GM23338 (cell line): ENCODE measurements at regions not wholly inside any gene's neighbourhood (a gene's known extent, or its start where the extent isn't known, plus 50 kb on each side); places are given as distances from the start of the nearest gene placed in this dataset.

ENCODE experiments used
- ATAC-seq: fragments of 200-7000 bp; cut with Tn5 transposase; 3 replicates; pipeline ENCODE4 v1.9.1; 2020
- DNase-seq: peaks from one replicate; pipeline ENCODE4 v3.0.0-alpha.2; 2015; ENCODE audit warnings: low spot score
- H2AFZ ChIP-seq: fragments of 200-600 bp; sonication (generic); 2 replicates; pipeline ENCODE4 v1.8.0; 2016; ENCODE audit warnings: antibody characterized with exemption, mild to moderate bottlenecking, moderate library complexity
- H3F3A ChIP-seq: fragments of 200-600 bp; sonication (generic); replicated peaks from 2 replicates; pipeline ENCODE4 v1.8.0; 2017; ENCODE audit warnings: antibody characterized with exemption, mixed run types, low read depth
- H3K27ac ChIP-seq: fragments of 200-600 bp; sonication (generic); 2 replicates; pipeline ENCODE4 v1.6.1; 2016; ENCODE audit warnings: low read depth
- H3K27me3 ChIP-seq: fragments of 200-600 bp; sonication (generic); 2 replicates; pipeline ENCODE4 v1.8.0; 2016; ENCODE audit warnings: mild to moderate bottlenecking, mixed run types, moderate library complexity; ENCODE audit not compliant: insufficient read depth
- H3K36me3 ChIP-seq: fragments of 200-600 bp; sonication (generic); 2 replicates; pipeline ENCODE4 v1.8.0; 2016; ENCODE audit warnings: mild to moderate bottlenecking; ENCODE audit not compliant: insufficient read depth
- H3K4me1 ChIP-seq: fragments of 200-600 bp; sonication (generic); 2 replicates; pipeline ENCODE4 v1.8.0; 2016; ENCODE audit warnings: mild to moderate bottlenecking, moderate library complexity; ENCODE audit not compliant: insufficient read depth
- H3K4me2 ChIP-seq: fragments of 200-600 bp; sonication (generic); 2 replicates; pipeline ENCODE4 v1.7.1; 2017; ENCODE audit warnings: mixed run types
- H3K4me3 ChIP-seq: fragments of 200-600 bp; sonication (generic); 2 replicates; pipeline ENCODE4 v1.6.1; 2016; ENCODE audit warnings: mixed run types
- H3K79me2 ChIP-seq: fragments of 200-600 bp; sonication (generic); replicated peaks from 2 replicates; pipeline ENCODE4 v1.8.0; 2017; ENCODE audit warnings: mild to moderate bottlenecking; ENCODE audit not compliant: insufficient read depth
- H3K9me2 ChIP-seq: fragments of 200-600 bp; sonication (generic); 2 replicates; pipeline ENCODE4 v1.8.0; 2017; ENCODE audit not compliant: insufficient read depth
- H4K20me1 ChIP-seq: fragments of 200-600 bp; sonication (generic); replicated peaks from 2 replicates; pipeline ENCODE4 v1.8.0; 2017; ENCODE audit warnings: mild to moderate bottlenecking; ENCODE audit not compliant: insufficient read depth
- H3K27ac Mint-ChIP-seq: 2 replicates; pipeline ENCODE4 v1.8.0; 2020; ENCODE audit warnings: inconsistent platforms, mild to moderate bottlenecking, moderate library complexity, mixed read lengths
- H3K27me3 Mint-ChIP-seq: 3 replicates; pipeline ENCODE4 v1.8.0; 2022; ENCODE audit warnings: low read depth, mild to moderate bottlenecking, moderate library complexity, mixed read lengths, inconsistent platforms; ENCODE audit not compliant: insufficient read depth, poor library complexity
- H3K36me3 Mint-ChIP-seq: 3 replicates; pipeline ENCODE4 v1.8.0; 2021; ENCODE audit warnings: low read depth, mild to moderate bottlenecking, inconsistent platforms, moderate library complexity, mixed read lengths
- H3K4me1 Mint-ChIP-seq: 3 replicates; pipeline ENCODE4 v1.8.0; 2020; ENCODE audit warnings: mild to moderate bottlenecking, inconsistent platforms, mixed read lengths
- H3K4me3 Mint-ChIP-seq: 3 replicates; pipeline ENCODE4 v1.8.0; 2021; ENCODE audit warnings: moderate library complexity, mild to moderate bottlenecking, inconsistent platforms, mixed read lengths
- H3K9me3 Mint-ChIP-seq: 3 replicates; pipeline ENCODE4 v1.8.0; 2020; ENCODE audit warnings: moderate library complexity, mild to moderate bottlenecking, inconsistent platforms, mixed read lengths
- CREB1 ChIP-seq: fragments of 250-450 bp; sonication (Bioruptor Pico); IDR thresholded peaks from 2 replicates; pipeline ENCODE4 v1.5.0; 2020; ENCODE audit warnings: low read depth, mild to moderate bottlenecking, moderate library complexity
- EZH2 ChIP-seq: fragments of 200-600 bp; sonication (generic); IDR thresholded peaks from one replicate; pipeline ENCODE4 v1.8.0; 2017; ENCODE audit warnings: antibody characterized with exemption, mild to moderate bottlenecking, low read depth; ENCODE audit not compliant: unreplicated experiment
- NANOG ChIP-seq: IDR thresholded peaks from 2 replicates; pipeline ENCODE4 v1.6.1; 2016; ENCODE audit warnings: antibody characterized with exemption, borderline replicate concordance
- POLR2AphosphoS5 ChIP-seq: IDR thresholded peaks from 2 replicates; pipeline ENCODE4 v1.6.1; 2016; ENCODE audit warnings: antibody characterized with exemption, low read depth
- REST ChIP-seq: IDR thresholded peaks from one replicate; pipeline ENCODE4 v1.6.1; 2018; ENCODE audit warnings: antibody characterized with exemption; ENCODE audit not compliant: unreplicated experiment
- STAT1 ChIP-seq: IDR thresholded peaks from one replicate; pipeline ENCODE4 v1.6.1; 2016; ENCODE audit warnings: antibody characterized with exemption; ENCODE audit not compliant: unreplicated experiment
- ZNF114 ChIP-seq: fragments of 250-450 bp; sonication (Bioruptor Pico); IDR thresholded peaks from 2 replicates; pipeline ENCODE4 v1.5.0; 2020; ENCODE audit warnings: mild to moderate bottlenecking, moderate library complexity
- ZNF331 ChIP-seq: fragments of 250-450 bp; sonication (Bioruptor Pico); IDR thresholded peaks from 2 replicates; pipeline ENCODE4 v1.5.0; 2020; ENCODE audit warnings: low read depth, mild to moderate bottlenecking, moderate library complexity
- TF ChIP-seq, protein P1 (sequence below): IDR thresholded peaks from 2 replicates; pipeline ENCODE4 v1.6.1; 2016; ENCODE audit warnings: antibody characterized with exemption
- TF ChIP-seq, protein P2 (sequence below), 2 experiments: fragments of 200-600 bp in 1 of 2; sonication (generic) in 1 of 2; conservative IDR thresholded peaks; 2 replicates each; pipeline versions ENCODE4 v1.5.1 to v1.6.1; 2016 to 2017; ENCODE audit warnings: antibody characterized with exemption in 2 of 2, low read depth in 2 of 2, mild to moderate bottlenecking in 2 of 2, moderate library complexity in 1 of 2

GRCh38 chr2:16190446-16191270, 250.3 kb downstream of the MYCN start (continued):
- TF ChIP-seq, protein P1, sequence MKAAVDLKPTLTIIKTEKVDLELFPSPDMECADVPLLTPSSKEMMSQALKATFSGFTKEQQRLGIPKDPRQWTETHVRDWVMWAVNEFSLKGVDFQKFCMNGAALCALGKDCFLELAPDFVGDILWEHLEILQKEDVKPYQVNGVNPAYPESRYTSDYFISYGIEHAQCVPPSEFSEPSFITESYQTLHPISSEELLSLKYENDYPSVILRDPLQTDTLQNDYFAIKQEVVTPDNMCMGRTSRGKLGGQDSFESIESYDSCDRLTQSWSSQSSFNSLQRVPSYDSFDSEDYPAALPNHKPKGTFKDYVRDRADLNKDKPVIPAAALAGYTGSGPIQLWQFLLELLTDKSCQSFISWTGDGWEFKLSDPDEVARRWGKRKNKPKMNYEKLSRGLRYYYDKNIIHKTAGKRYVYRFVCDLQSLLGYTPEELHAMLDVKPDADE = no peak
- TF ChIP-seq ZNF331 (CRISPR knock-in tag) (no peak), CREB1 (CRISPR knock-in tag) (no peak), EZH2 (no peak), NANOG (no peak), POLR2AphosphoS5 (no peak), REST (no peak), STAT1 (no peak)
- TF ChIP-seq, protein P2, sequence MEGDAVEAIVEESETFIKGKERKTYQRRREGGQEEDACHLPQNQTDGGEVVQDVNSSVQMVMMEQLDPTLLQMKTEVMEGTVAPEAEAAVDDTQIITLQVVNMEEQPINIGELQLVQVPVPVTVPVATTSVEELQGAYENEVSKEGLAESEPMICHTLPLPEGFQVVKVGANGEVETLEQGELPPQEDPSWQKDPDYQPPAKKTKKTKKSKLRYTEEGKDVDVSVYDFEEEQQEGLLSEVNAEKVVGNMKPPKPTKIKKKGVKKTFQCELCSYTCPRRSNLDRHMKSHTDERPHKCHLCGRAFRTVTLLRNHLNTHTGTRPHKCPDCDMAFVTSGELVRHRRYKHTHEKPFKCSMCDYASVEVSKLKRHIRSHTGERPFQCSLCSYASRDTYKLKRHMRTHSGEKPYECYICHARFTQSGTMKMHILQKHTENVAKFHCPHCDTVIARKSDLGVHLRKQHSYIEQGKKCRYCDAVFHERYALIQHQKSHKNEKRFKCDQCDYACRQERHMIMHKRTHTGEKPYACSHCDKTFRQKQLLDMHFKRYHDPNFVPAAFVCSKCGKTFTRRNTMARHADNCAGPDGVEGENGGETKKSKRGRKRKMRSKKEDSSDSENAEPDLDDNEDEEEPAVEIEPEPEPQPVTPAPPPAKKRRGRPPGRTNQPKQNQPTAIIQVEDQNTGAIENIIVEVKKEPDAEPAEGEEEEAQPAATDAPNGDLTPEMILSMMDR (conservative IDR thresholded peaks at IDR 0.05; ENCODE audit: low read depth in 2 of 2) = no peak

DNA sequence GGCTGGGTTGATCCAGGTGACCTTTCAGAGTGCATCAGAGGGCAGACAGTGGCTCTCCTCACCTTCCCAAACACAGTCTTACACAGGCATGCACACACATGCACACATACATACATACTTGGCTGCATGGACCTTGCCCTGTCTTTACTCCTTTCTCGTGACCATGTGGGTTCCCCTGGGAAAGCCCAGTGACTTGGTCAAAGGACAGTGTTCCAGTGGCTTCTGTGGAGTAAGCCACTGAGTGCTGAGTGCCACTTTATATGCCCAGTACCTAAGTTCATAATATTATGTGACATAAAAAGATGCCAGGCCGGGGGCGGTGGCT, 249.4 kb downstream of the MYCN start:
- H3K27me3 Mint-ChIP-seq = peaks cover 1% of the 10 kb centered on the region
- peaks cover 5% of the 10 kb centered on the region for H3K4me1 ChIP-seq
- DNase-seq (no peak), ATAC-seq (no peak)
- no peak overlapping the region for H2AFZ ChIP-seq
- no peak overlapping the region for H3K4me2 ChIP-seq
- no peak overlapping the region for H3K27ac ChIP-seq
- H3K9me3 Mint-ChIP-seq = no peaks in the 10 kb centered on the region; the same call in 2 of the 3 replicates
- H3K4me3 ChIP-seq = no peak overlapping the region
- H3K4me1 Mint-ChIP-seq = peaks cover 18% of the 10 kb centered on the region
- no peaks in the 10 kb centered on the region for H4K20me1 ChIP-seq
- no peaks in the 10 kb centered on the region for H3K79me2 ChIP-seq
- H3K36me3 ChIP-seq = 0 out of 2 replicates have a peak, but pooled peaks cover 5% of the 10 kb centered on the region
- TF ChIP-seq, protein P2 (conservative IDR thresholded peaks at IDR 0.05; ENCODE audit: low read depth in 2 of 2) = no peak
- TF ChIP-seq ZNF114 (CRISPR knock-in tag) (no peak), STAT1 (no peak), EZH2 (no peak), NANOG (no peak), POLR2AphosphoS5 (no peak), ZNF331 (CRISPR knock-in tag) (no peak)
- no peak overlapping the region for H3K27ac Mint-ChIP-seq
- no peaks in the 10 kb centered on the region for H3F3A ChIP-seq
- no peaks in the 10 kb centered on the region for H3K36me3 Mint-ChIP-seq
- no peak overlapping the region for H3K4me3 Mint-ChIP-seq
- H3K9me2 ChIP-seq = no peaks in the 10 kb centered on the region
- no peaks in the 10 kb centered on the region for H3K27me3 ChIP-seq
